H1 (cell line): ENCODE measurements at regions not wholly inside any gene's neighbourhood (a gene's known extent, or its start where the extent isn't known, plus 50 kb on each side); places are given as distances from the start of the nearest gene placed in this dataset.

Experiments
- CTCF ChIA-PET: fragments of 300-600 bp; sonication (Branson Sonifier 250); formaldehyde crosslinking; loops from one replicate; lab custom pipeline; 2021; ENCODE audit not compliant: partially characterized antibody; lab: Charles Lee
- POLR2A ChIA-PET: fragments of 300-600 bp; sonication (Branson Sonifier 250); formaldehyde crosslinking; loops from one replicate; lab custom pipeline; 2021; ENCODE audit warnings: inconsistent platforms; ENCODE audit not compliant: partially characterized antibody; lab: Charles Lee
- DNase-seq, 2 experiments: peaks; one replicate each; pipeline versions ENCODE4 v3.0.0 to v3.0.0-alpha.2; 2010 to 2022; ENCODE audit warnings: low spot score in 2 of 2, low read depth in 1 of 2, mixed read lengths in 1 of 2
- FAIRE-seq: peaks from 2 replicates; lab custom pipeline; 2011; peaks lifted over from hg19 to GRCh38; lab: Jason Lieb, UNC
- H2AFZ ChIP-seq: 2 replicates; pipeline ENCODE4 v1.8.1; 2012; ENCODE audit warnings: low read length, inconsistent platforms
- H2AK5ac ChIP-seq: 2 replicates; pipeline ENCODE4 v1.6.1; 2013; ENCODE audit warnings: low read depth, low read length
- H2BK120ac ChIP-seq: replicated peaks from 2 replicates; pipeline ENCODE3; 2013; ENCODE audit warnings: low read depth, low read length, inconsistent platforms
- H2BK12ac ChIP-seq: 2 replicates; pipeline ENCODE4 v1.6.1; 2013; ENCODE audit warnings: low read depth, low read length
- H2BK15ac ChIP-seq: 2 replicates; pipeline ENCODE4 v1.6.1; 2013; ENCODE audit warnings: low read length
- H2BK20ac ChIP-seq: 2 replicates; pipeline ENCODE4 v1.6.1; 2013; ENCODE audit warnings: low read length
- H2BK5ac ChIP-seq: 2 replicates; pipeline ENCODE4 v1.6.1; 2013; ENCODE audit warnings: low read depth, low read length
- H3K14ac ChIP-seq: 2 replicates; pipeline ENCODE4 v1.6.1; 2013; ENCODE audit warnings: inconsistent platforms; ENCODE audit not compliant: insufficient read length
- H3K18ac ChIP-seq: 2 replicates; pipeline ENCODE4 v1.6.1; 2013; ENCODE audit warnings: low read length; ENCODE audit errors: extremely low read depth
- H3K23ac ChIP-seq: 2 replicates; pipeline ENCODE4 v1.6.1; 2013; ENCODE audit warnings: inconsistent platforms; ENCODE audit not compliant: insufficient read length
- H3K23me2 ChIP-seq: 2 replicates; pipeline ENCODE4 v1.6.1; 2013; ENCODE audit warnings: low read depth, low read length
- H3K27ac ChIP-seq: 2 replicates; pipeline ENCODE4 v1.6.1; 2011; ENCODE audit warnings: low read depth, low read length, inconsistent platforms
- H3K27me3 ChIP-seq, 4 experiments: replicated peaks in 1 of 4; 1 replicate in 1 of 4; 2 replicates in 3 of 4; pipeline versions ENCODE4 v1.6.1 to v1.8.1; 2011 to 2013; ENCODE audit warnings: low read length in 3 of 4, mild to moderate bottlenecking in 3 of 4, inconsistent platforms in 2 of 4, mixed read lengths in 2 of 4, moderate library complexity in 1 of 4; ENCODE audit not compliant: control insufficient read depth in 3 of 4, insufficient read depth in 3 of 4; ENCODE audit errors: extremely low read depth in 1 of 4
- H3K36me3 ChIP-seq, 4 experiments: 2 replicates each; pipeline versions ENCODE4 v1.6.1 to v1.8.1; 2011 to 2013; ENCODE audit warnings: mild to moderate bottlenecking in 4 of 4, low read length in 3 of 4, moderate library complexity in 2 of 4, control low read depth in 1 of 4, inconsistent platforms in 1 of 4; ENCODE audit not compliant: insufficient read depth in 4 of 4, control insufficient read depth in 2 of 4
- H3K4ac ChIP-seq: replicated peaks from 2 replicates; pipeline ENCODE3; 2013; ENCODE audit warnings: low read length, low read depth, mixed read lengths, inconsistent platforms; ENCODE audit not compliant: insufficient read length
- H3K4me1 ChIP-seq, 4 experiments: replicated peaks in 1 of 4; 1 replicate in 1 of 4; 2 replicates in 3 of 4; pipeline versions ENCODE4 v1.6.1 to v1.8.1; 2011 to 2013; ENCODE audit warnings: low read length in 3 of 4, inconsistent platforms in 2 of 4, mixed read lengths in 1 of 4; ENCODE audit not compliant: insufficient read depth in 4 of 4, control insufficient read depth in 3 of 4
- H3K4me2 ChIP-seq, 2 experiments: 2 replicates each; pipeline versions ENCODE4 v1.6.1 to v1.8.1; 2011 to 2013; ENCODE audit warnings: low read depth in 2 of 2, low read length in 2 of 2, control low read depth in 1 of 2, inconsistent platforms in 1 of 2, mild to moderate bottlenecking in 1 of 2; ENCODE audit not compliant: insufficient read depth in 1 of 2
- H3K4me3 ChIP-seq, 4 experiments: fragments of 200-600, 300-600 bp in 1 of 4; sonication (generic), shearing (Covaris generic), sonication (Bioruptor Twin) in 1 of 4; 2 replicates each; pipeline versions ENCODE4 v1.5.1 to v1.8.1; 2011 to 2016; ENCODE audit warnings: low read length in 4 of 4, low read depth in 3 of 4, control low read depth in 2 of 4, inconsistent platforms in 2 of 4, mild to moderate bottlenecking in 2 of 4, mixed read lengths in 1 of 4, moderate library complexity in 1 of 4; ENCODE audit not compliant: insufficient read depth in 2 of 4; ENCODE audit errors: extremely low read depth in 1 of 4
- H3K56ac ChIP-seq: replicated peaks from 2 replicates; pipeline ENCODE3; 2013; ENCODE audit warnings: low read depth, mild to moderate bottlenecking, mixed read lengths, low read length, inconsistent platforms; ENCODE audit not compliant: insufficient read length
- H3K79me1 ChIP-seq: 2 replicates; pipeline ENCODE4 v1.6.1; 2013; ENCODE audit warnings: low read depth, low read length, control low read depth
- H3K79me2 ChIP-seq, 2 experiments: 2 replicates each; pipeline versions ENCODE4 v1.6.1 to v1.8.1; 2012 to 2013; ENCODE audit warnings: low read length in 2 of 2, mild to moderate bottlenecking in 2 of 2, inconsistent platforms in 1 of 2; ENCODE audit not compliant: insufficient read depth in 2 of 2, control insufficient read depth in 1 of 2
- H3K9ac ChIP-seq, 4 experiments: replicated peaks in 1 of 4; 1 replicate in 1 of 4; 2 replicates in 3 of 4; pipeline versions ENCODE4 v1.6.1 to v1.8.1; 2011 to 2013; ENCODE audit warnings: low read depth in 3 of 4, low read length in 3 of 4, control low read depth in 2 of 4, mild to moderate bottlenecking in 2 of 4, moderate library complexity in 2 of 4, inconsistent platforms in 1 of 4; ENCODE audit errors: extremely low read depth in 1 of 4
- H3K9me3 ChIP-seq, 2 experiments: 2 replicates each; pipeline versions ENCODE4 v1.6.1 to v1.8.1; 2012 to 2013; ENCODE audit warnings: mild to moderate bottlenecking in 2 of 2, moderate library complexity in 2 of 2, control low read depth in 1 of 2, inconsistent platforms in 1 of 2, low read depth in 1 of 2, low read length in 1 of 2, mixed read lengths in 1 of 2; ENCODE audit not compliant: insufficient read depth in 2 of 2
- H4K20me1 ChIP-seq, 2 experiments: replicated peaks in 1 of 2; 2 replicates each; pipeline versions ENCODE3 to v1.8.1; 2011 to 2013; ENCODE audit warnings: inconsistent platforms in 2 of 2, low read length in 2 of 2, mild to moderate bottlenecking in 1 of 2; ENCODE audit not compliant: insufficient read depth in 2 of 2, control insufficient read depth in 1 of 2
- H4K5ac ChIP-seq: 2 replicates; pipeline ENCODE4 v1.6.1; 2013; ENCODE audit warnings: low read length, low read depth, mixed read lengths, inconsistent platforms; ENCODE audit not compliant: insufficient read length
- H4K8ac ChIP-seq: 2 replicates; pipeline ENCODE4 v1.8.0; 2013; ENCODE audit warnings: mild to moderate bottlenecking, moderate library complexity, low read length, inconsistent platforms; ENCODE audit not compliant: insufficient read depth; ENCODE audit errors: extremely low read depth
- H4K91ac ChIP-seq: replicated peaks from 2 replicates; pipeline ENCODE3; 2013; ENCODE audit warnings: low read length, mixed read lengths, inconsistent platforms; ENCODE audit not compliant: insufficient read length
- CBX5 ChIP-seq: fragments of 300-800, 300-1000 bp; sonication (generic); IDR thresholded peaks from 2 replicates; pipeline ENCODE4 v1.7.1; 2016; ENCODE audit warnings: antibody characterized with exemption, low read length, low read depth
- CEBPB ChIP-seq: IDR thresholded peaks from 2 replicates; pipeline ENCODE4 v1.6.1; 2012; ENCODE audit warnings: low read depth, low read length
- GTF2F1 ChIP-seq: IDR thresholded peaks from 2 replicates; pipeline ENCODE4 v1.6.1; 2012; ENCODE audit warnings: low read depth, low read length, improper control_type of control experiment, borderline replicate concordance
- KDM1A ChIP-seq: fragments of 200-600, 300-600 bp; sonication (generic); IDR thresholded peaks from 2 replicates; pipeline ENCODE4 v1.7.1; 2016; ENCODE audit warnings: mild to moderate bottlenecking, low read length, borderline replicate concordance
- POLR2A ChIP-seq, 2 experiments: IDR thresholded peaks; 1 replicate in 1 of 2; 2 replicates in 1 of 2; pipeline ENCODE4 v1.6.1; 2011; ENCODE audit warnings: low read depth in 2 of 2, low read length in 2 of 2, mild to moderate bottlenecking in 2 of 2; ENCODE audit errors: control extremely low read depth in 1 of 2
- SIX5 ChIP-seq: IDR thresholded peaks from 2 replicates; pipeline ENCODE4 v1.6.1; 2011; ENCODE audit warnings: mild to moderate bottlenecking, low read depth, low read length
- WGBS, 2 experiments: shearing (Covaris generic) in 1 of 2; methylation state at CpG; one replicate each; pipeline versions ENCODE4 v1.1.6 to v1.1.7; 2013 to 2015; ENCODE audit warnings: low lambda C conversion rate in 2 of 2, mixed read lengths in 2 of 2, inconsistent platforms in 1 of 2, low coverage in 1 of 2, missing lambda C conversion rate in 1 of 2; ENCODE audit not compliant: insufficient replicate concordance in 2 of 2, insufficient coverage in 1 of 2, insufficient read length in 1 of 2; ENCODE audit errors: extremely low coverage in 1 of 2, missing lambda C conversion rate in 1 of 2; 5-methylcytosine and 5-hydroxymethylcytosine counted together

GRCh38 chr14:78090864-78091263 lies 79.3 kb upstream of the NRXN3 start:
- Histone ChIP-seq H3K23me2 (no peaks in the 10 kb centered on the region), H2BK5ac (no peak overlapping the region), H4K20me1 (no peaks in the 10 kb centered on the region), H2BK120ac (no peak overlapping the region), H3K4me3 (no peak overlapping the region), H2AK5ac (no peak overlapping the region), H3K27ac (no peak overlapping the region), H2BK20ac (0 out of 2 replicates have a peak overlapping the region, but pooled peaks have one; percentile 3), H3K9ac (no peak overlapping the region), H3K4me2 (no peak overlapping the region), H3K36me3 (no peaks in the 10 kb centered on the region), H3K79me2 (no peaks in the 10 kb centered on the region), H3K56ac (no peak overlapping the region), H2AFZ (no peak overlapping the region), H4K91ac (no peak overlapping the region), H3K4ac (no peak overlapping the region), H3K23ac (no peak overlapping the region), H3K9me3 (no peaks in the 10 kb centered on the region), H3K18ac (no peak overlapping the region), H2BK12ac (0 out of 2 replicates have a peak overlapping the region, but pooled peaks have one; percentile 1), H4K5ac (no peak overlapping the region), H4K8ac (no peak overlapping the region), H2BK15ac (no peak overlapping the region), H3K79me1 (no peaks in the 10 kb centered on the region), H3K14ac (no peak overlapping the region), H3K4me1 (peaks cover 0 to 10% (median 6%) of the 10 kb centered on the region in 4 experiments; a peak in 4 of 7 replicates), H3K27me3 (no peaks in the 10 kb centered on the region)
- CTCF ChIA-PET = interaction anchor here (0.8 to 1.4 kb wide), 6 partner anchors 10 to 216 kb away, joined by 3 to 4 read pairs (median 3); no protein-coding TSS in a partner anchor
- no peak for DNase-seq
- POLR2A ChIA-PET = interaction anchor here (1.1 kb wide), 1 partner anchor 8 kb away, joined by 3 read pairs; no protein-coding TSS in a partner anchor
- FAIRE-seq = no peak
- 95% methylated on average over 8 of the region's 8 CpGs; no CpG with 5 or more reads in 1 of the 2 experiments for WGBS, 2 experiments
- TF ChIP-seq POLR2A (IDR thresholded peaks at IDR 0.05; ENCODE audit: control extremely low read depth in 1 of 2, low read depth in 2 of 2, low read length in 2 of 2) (no peak), KDM1A (no peak), CEBPB (no peak), SIX5 (no peak), CBX5 (no peak), GTF2F1 (no peak)
